Calu3 (cell line): ENCODE measurements at regions not wholly inside any gene's neighbourhood (a gene's known extent, or its start where the extent isn't known, plus 50 kb on each side); places are given as distances from the start of the nearest gene placed in this dataset.

Experiments used
- BruUV-seq: library from RNA; stranded (reverse); fragments of 400-500 nt; replicated peaks from 2 replicates; lab custom pipeline; 2021; lab: Mats Ljungman, UMichigan
- CTCF ChIA-PET: fragments of 300-600 bp; sonication (Branson Sonifier 250); formaldehyde crosslinking; loops from one replicate; lab custom pipeline; 2022; ENCODE audit warnings: antibody characterized with exemption; lab: Charles Lee
- DNase-seq: peaks from one replicate; pipeline ENCODE4 v3.0.0; 2022
- H3K27ac Mint-ChIP-seq: one replicate; pipeline ENCODE4 v1.8.0; 2022; ENCODE audit warnings: mixed read lengths; ENCODE audit not compliant: unreplicated experiment
- H3K27me3 Mint-ChIP-seq: one replicate; pipeline ENCODE4 v1.8.0; 2022; ENCODE audit warnings: mixed read lengths; ENCODE audit not compliant: unreplicated experiment
- H3K36me3 Mint-ChIP-seq: one replicate; pipeline ENCODE4 v1.8.0; 2022; ENCODE audit warnings: mild to moderate bottlenecking, moderate library complexity, mixed read lengths; ENCODE audit not compliant: insufficient read depth, unreplicated experiment
- H3K4me1 Mint-ChIP-seq: one replicate; pipeline ENCODE4 v1.8.0; 2022; ENCODE audit warnings: mild to moderate bottlenecking, low read depth, mixed read lengths; ENCODE audit not compliant: unreplicated experiment
- H3K4me3 Mint-ChIP-seq: one replicate; pipeline ENCODE4 v1.8.0; 2022; ENCODE audit warnings: mild to moderate bottlenecking, low read depth, moderate library complexity, mixed read lengths; ENCODE audit not compliant: unreplicated experiment
- H3K9me3 Mint-ChIP-seq: one replicate; pipeline ENCODE4 v1.8.0; 2022; ENCODE audit warnings: low read depth, mixed read lengths; ENCODE audit not compliant: unreplicated experiment
- intact Hi-C: fragments of 100-400 bp; cut with micrococcal nuclease; formaldehyde crosslinking; loops from one replicate; pipeline ENCODE4 v1.10.0; 2022; ENCODE audit not compliant: unreplicated experiment
- TF ChIP-seq, protein P1 (sequence below): fragments of 200-600 bp; IDR thresholded peaks from one replicate; pipeline ENCODE4 v1.8.0; 2022; ENCODE audit warnings: antibody characterized with exemption; ENCODE audit not compliant: unreplicated experiment

DNA sequence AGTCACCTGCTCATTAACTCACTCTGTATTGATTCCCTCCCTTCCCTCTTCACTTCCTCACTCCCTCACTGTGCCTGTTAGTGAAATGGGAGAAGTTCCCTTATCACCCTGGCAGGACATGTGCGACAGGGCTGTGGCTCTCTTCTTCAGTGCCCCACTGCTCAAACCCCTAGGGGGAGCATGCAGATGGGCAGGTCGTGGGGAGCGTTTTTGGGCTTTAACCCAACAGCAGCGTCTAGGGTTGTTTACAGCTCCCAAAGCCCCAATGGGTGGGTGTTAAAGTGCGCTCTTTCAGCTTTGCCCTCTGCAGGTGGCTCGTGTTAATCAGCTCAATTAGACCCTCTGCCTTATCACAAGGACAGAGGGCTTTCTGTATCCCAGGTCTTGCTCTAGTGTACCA is 447.8 kb upstream of the PROK2 start:
- Mint-ChIP-seq H3K27ac (no peak overlapping the region), H3K4me3 (no peak overlapping the region), H3K27me3 (peaks cover 76% of the 10 kb centered on the region), H3K36me3 (no peaks in the 10 kb centered on the region), H3K9me3 (no peaks in the 10 kb centered on the region), H3K4me1 (no peaks in the 10 kb centered on the region)
- CTCF ChIA-PET: no interaction called here
- DNase-seq: no peak
- TF ChIP-seq, protein P1, sequence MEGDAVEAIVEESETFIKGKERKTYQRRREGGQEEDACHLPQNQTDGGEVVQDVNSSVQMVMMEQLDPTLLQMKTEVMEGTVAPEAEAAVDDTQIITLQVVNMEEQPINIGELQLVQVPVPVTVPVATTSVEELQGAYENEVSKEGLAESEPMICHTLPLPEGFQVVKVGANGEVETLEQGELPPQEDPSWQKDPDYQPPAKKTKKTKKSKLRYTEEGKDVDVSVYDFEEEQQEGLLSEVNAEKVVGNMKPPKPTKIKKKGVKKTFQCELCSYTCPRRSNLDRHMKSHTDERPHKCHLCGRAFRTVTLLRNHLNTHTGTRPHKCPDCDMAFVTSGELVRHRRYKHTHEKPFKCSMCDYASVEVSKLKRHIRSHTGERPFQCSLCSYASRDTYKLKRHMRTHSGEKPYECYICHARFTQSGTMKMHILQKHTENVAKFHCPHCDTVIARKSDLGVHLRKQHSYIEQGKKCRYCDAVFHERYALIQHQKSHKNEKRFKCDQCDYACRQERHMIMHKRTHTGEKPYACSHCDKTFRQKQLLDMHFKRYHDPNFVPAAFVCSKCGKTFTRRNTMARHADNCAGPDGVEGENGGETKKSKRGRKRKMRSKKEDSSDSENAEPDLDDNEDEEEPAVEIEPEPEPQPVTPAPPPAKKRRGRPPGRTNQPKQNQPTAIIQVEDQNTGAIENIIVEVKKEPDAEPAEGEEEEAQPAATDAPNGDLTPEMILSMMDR: no peak
- intact Hi-C loops: no loop called here
- BruUV-seq: no TSS peak

DNA sequence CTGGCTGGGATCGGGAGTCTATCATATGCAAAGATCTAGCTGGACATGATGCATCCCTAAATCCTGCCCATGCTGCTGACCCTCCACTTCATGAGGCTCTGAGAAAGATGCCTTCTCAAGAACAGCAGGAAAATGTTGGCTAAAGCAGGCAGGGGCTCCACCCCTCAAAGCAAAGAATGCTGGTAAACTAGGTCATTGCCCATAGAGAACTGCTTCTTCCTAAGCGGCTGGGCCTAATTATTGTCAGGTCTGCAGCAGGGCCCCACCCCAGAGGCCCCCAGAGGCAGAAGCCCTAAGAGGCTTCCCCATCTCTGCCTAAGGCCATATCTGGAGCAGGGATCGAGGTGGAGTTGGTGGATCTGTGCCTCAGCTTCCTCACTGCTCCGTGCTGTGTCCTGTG is 447.4 kb upstream of the PROK2 start:
- Mint-ChIP-seq H3K4me3 (no peak overlapping the region), H3K9me3 (no peaks in the 10 kb centered on the region), H3K36me3 (no peaks in the 10 kb centered on the region), H3K27me3 (peaks cover 78% of the 10 kb centered on the region), H3K27ac (no peak overlapping the region), H3K4me1 (no peaks in the 10 kb centered on the region)
- TF ChIP-seq, protein P1: no peak
- no TSS peak for BruUV-seq
- intact Hi-C loops: no loop called here
- DNase-seq: no peak
- CTCF ChIA-PET: no interaction called here

DNA sequence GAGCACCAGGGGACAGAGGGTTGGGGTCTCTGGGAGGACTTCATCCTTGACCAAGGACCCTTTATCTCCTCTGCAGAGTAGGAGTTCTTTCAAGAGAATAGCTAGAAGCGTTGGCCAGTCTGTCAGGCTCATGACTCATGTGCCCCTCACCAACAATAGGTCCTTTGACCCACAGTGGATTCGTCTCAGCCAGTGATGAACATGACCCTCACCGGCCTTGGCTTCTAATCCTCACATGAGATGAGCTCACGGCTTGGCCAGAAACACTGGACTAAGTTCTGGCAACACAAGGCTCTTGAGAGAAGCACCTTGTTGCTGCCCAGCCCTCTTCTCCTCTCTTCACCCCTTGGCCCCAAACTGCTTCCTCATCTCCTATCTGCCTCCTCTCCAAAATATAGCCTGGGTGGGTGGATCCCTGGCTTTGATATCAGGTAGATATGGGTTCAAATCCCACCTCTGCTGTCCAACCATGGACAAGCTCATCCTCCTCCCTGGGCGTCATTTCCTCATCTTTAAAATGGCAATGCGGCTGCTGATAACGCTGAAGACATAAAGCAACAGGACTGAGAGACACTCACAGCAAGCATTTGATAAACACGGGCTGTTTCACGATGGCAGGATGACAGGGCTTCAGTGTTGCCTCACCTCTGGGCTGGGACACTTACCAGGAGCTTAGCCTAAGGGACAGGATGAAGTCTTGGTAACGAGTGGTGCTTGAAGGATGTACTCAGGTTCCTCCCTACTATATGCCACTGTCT is 446.7 kb upstream of the PROK2 start:
- Mint-ChIP-seq H3K4me1 (no peaks in the 10 kb centered on the region), H3K27ac (no peak overlapping the region), H3K9me3 (no peaks in the 10 kb centered on the region), H3K36me3 (no peaks in the 10 kb centered on the region), H3K27me3 (peaks cover 78% of the 10 kb centered on the region), H3K4me3 (no peak overlapping the region)
- TF ChIP-seq, protein P1: no peak
- CTCF ChIA-PET: no interaction called here
- intact Hi-C loops: no loop called here
- no TSS peak for BruUV-seq
- no peak for DNase-seq

DNA sequence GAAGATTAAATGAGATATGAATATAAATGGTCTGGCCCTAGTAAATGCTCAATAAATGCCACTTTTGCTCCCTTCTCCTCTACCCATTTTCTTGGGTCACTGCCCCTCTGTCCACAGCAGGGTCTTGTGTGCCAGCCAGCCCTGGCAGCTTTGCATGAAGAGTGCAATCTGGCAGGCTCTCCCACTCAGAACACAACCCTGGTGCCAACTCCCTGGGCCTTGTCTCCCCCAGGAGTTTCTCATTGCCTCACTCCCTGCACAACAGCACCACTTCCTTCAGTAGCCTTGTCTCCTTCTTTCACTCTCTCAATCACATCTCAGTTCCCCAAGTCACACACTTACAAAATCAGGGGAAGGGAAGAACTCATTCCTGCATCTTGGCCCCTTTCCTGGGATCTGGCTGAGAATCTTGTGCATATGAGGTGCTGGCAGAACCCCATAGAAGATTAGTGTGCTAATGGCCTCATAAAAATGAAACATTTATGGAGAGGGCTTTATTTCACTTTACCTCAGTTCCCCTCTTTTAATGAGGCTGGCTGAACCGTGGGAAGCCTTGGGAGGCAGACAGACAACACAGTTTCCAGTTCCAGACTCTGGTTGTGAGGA is 445.9 kb upstream of the PROK2 start:
- CTCF ChIA-PET: no interaction called here
- no peak overlapping the region for H3K27ac Mint-ChIP-seq
- H3K36me3 Mint-ChIP-seq: no peaks in the 10 kb centered on the region
- H3K9me3 Mint-ChIP-seq: peaks cover 3% of the 10 kb centered on the region
- H3K4me1 Mint-ChIP-seq: no peaks in the 10 kb centered on the region
- intact Hi-C loops: no loop called here
- DNase-seq: no peak
- peaks cover 78% of the 10 kb centered on the region for H3K27me3 Mint-ChIP-seq
- no TSS peak for BruUV-seq
- H3K4me3 Mint-ChIP-seq: no peak overlapping the region
- TF ChIP-seq, protein P1: no peak
